ENCODE measurements at regions not wholly inside any gene's neighbourhood (a gene's known extent, or its start where the extent isn't known, plus 50 kb on each side); places are given as distances from the start of the nearest gene placed in this dataset.

DNA sequence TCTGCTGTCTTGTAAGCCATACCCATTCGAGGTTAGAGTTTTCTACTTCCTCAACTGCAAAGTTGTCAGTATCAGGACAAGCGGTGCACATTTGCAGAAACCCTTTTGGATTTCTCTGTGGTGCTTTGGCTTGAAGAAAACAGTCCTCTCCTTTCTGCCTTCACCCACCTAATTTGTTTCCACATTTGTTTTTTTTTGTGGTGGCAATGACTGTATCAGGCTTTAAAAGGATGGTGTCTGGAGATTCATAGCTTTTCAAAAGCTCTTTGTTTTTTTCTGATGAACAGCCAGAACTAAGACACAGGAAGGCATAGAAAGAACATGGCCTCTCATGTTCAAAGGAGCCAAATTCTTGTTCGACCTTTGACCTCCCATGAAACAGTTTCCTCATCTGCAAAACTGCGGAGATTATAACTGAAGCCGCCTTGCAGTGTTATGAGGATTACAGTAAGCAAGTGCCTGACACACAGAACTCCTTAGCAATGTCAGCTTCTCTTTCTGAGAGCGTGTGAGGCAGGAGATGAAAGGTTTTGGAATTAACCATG is 270.6 kb upstream of the TBX3 start:
- Histone ChIP-seq H3K36me3 (no peaks in the 10 kb centered on the region), H3K4me3 (replicated peaks in 1 of 3) (no peak overlapping the region), H3K4me1 (no peaks in the 10 kb centered on the region), H3K9me3 (no peaks in the 10 kb centered on the region), H3K27ac (no peak overlapping the region), H3K27me3 (no peaks in the 10 kb centered on the region)
- 88 to 89% methylated on average over 6 of the region's 6 CpGs for WGBS, 2 donors
- TF ChIP-seq, protein P1, sequence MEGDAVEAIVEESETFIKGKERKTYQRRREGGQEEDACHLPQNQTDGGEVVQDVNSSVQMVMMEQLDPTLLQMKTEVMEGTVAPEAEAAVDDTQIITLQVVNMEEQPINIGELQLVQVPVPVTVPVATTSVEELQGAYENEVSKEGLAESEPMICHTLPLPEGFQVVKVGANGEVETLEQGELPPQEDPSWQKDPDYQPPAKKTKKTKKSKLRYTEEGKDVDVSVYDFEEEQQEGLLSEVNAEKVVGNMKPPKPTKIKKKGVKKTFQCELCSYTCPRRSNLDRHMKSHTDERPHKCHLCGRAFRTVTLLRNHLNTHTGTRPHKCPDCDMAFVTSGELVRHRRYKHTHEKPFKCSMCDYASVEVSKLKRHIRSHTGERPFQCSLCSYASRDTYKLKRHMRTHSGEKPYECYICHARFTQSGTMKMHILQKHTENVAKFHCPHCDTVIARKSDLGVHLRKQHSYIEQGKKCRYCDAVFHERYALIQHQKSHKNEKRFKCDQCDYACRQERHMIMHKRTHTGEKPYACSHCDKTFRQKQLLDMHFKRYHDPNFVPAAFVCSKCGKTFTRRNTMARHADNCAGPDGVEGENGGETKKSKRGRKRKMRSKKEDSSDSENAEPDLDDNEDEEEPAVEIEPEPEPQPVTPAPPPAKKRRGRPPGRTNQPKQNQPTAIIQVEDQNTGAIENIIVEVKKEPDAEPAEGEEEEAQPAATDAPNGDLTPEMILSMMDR (IDR thresholded peaks at IDR 0.05): no peak
- TF ChIP-seq POLR2A (IDR thresholded peaks at IDR 0.05): no peak
- no peak for DNase-seq
- intact Hi-C loops (cut with DNase I): no loop called here

DNA sequence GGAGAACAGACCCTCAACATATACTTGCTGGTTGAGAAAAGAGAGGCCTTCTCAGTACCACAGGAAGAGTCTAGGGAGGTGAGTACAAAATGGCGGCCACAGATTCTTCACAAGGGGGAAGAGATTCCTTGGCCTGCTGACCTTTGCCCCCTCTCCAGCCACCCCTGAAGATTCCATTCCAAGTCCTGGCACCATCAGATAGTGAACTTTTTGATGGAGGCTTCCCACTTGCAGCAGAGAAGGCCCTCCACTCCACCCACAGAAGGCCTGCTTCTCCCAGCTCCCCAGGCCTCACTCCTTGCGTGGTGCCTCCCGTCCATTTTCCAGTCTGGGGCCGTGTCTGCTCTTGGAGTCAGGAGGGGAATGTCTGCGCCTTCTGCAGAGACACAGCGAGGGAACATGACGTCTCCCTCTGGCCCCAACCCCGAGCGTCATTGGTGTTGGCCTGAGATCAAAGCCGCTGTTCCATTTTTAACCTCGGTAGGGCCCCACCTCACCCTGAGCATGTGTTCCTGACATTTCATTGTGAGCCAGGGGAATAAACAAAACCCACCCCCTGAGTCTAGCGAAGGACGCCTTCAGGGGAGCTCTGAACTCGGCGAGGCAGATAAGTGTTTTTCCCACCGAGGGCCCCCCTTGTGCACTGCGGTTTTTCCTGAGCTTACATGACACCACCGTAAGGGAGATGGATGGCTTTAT is 268.7 kb upstream of the TBX3 start:
- H3K4me1 ChIP-seq: no peaks in the 10 kb centered on the region
- H3K36me3 ChIP-seq: no peaks in the 10 kb centered on the region
- no peak for DNase-seq
- H3K27ac ChIP-seq: no peak overlapping the region
- TF ChIP-seq POLR2A (IDR thresholded peaks at IDR 0.05): no peak
- TF ChIP-seq, protein P1 (IDR thresholded peaks at IDR 0.05): no peak
- no peaks in the 10 kb centered on the region for H3K9me3 ChIP-seq
- no peak overlapping the region for H3K4me3 ChIP-seq (replicated peaks in 1 of 3)
- H3K27me3 ChIP-seq: no peaks in the 10 kb centered on the region
- 72 to 89% methylated on average over 18 of the region's 18 CpGs for WGBS, 2 donors
- intact Hi-C loops (cut with DNase I): no loop called here

DNA sequence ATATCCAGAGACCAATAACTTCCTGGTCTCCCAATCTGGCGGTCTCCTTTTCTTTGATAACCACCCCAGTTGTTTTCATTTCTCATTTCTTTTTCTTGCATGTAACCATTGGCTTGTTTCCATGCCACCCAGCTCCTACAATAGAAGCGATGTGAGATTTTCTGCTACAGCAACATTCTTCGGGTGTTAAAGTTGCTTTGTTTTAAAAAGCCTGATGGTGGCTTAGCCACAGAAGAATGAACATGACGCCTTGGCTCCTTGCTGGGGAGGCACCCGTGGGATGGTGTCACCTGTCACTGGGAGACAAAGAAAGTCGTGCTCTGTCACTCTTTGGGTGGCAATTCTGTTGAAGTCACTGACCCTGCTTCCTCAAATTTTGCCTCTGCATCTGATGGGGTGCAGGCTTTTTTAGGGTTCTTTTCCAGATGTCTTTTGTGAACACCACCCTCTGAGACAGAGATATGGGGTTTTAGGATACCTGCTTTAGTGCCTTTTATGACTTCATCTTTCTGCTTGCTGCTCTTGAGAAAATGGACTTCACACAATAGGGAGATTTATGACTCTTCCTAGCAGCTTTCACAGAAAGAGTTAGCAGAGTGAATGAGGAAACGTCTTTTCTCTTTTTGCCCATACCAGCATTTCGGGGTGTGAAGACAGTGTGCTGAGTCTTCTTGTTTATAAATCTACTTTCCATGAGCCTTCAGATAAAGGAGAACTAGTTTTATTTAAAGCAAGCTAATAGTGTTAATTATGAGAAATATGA is 265.3 kb upstream of the TBX3 start:
- Histone ChIP-seq H3K27me3 (no peaks in the 10 kb centered on the region), H3K4me3 (replicated peaks in 1 of 3) (no peak overlapping the region), H3K4me1 (no peaks in the 10 kb centered on the region), H3K36me3 (no peaks in the 10 kb centered on the region), H3K9me3 (no peaks in the 10 kb centered on the region), H3K27ac (no peak overlapping the region)
- WGBS, 2 donors: 73 to 77% methylated on average over 8 of the region's 8 CpGs
- TF ChIP-seq, protein P1 (IDR thresholded peaks at IDR 0.05): no peak
- no peak for TF ChIP-seq POLR2A (IDR thresholded peaks at IDR 0.05)
- intact Hi-C loops (cut with DNase I): no loop called here
- no peak for DNase-seq

DNA sequence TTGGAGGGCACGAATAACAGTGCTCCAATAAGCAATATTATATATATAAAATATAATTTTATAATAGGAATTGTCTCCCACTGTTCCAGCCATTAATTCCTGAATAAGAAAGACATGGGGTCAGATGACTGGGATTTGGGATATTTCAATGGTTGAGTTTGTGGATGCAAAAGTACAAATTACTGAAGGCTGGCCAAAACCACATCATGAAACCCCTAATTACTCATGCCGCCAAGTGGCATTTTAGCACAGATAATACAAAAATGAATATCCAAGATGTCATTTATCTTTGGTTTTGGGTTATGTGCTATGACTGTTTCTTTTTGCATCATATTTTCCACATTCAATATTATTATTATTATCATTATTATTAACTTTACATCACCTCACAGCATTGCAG is 261.4 kb upstream of the TBX3 start:
- intact Hi-C loops (cut with DNase I): no loop called here
- TF ChIP-seq, protein P1 (IDR thresholded peaks at IDR 0.05): no peak
- no peak for TF ChIP-seq POLR2A (IDR thresholded peaks at IDR 0.05)
- Histone ChIP-seq H3K4me1 (no peaks in the 10 kb centered on the region), H3K27ac (no peak overlapping the region), H3K9me3 (no peaks in the 10 kb centered on the region), H3K4me3 (replicated peaks in 1 of 3) (no peak overlapping the region), H3K36me3 (no peaks in the 10 kb centered on the region), H3K27me3 (no peaks in the 10 kb centered on the region)
- no peak for DNase-seq
- WGBS, 2 donors: 93 to 98% methylated on average over 2 of the region's 2 CpGs

DNA sequence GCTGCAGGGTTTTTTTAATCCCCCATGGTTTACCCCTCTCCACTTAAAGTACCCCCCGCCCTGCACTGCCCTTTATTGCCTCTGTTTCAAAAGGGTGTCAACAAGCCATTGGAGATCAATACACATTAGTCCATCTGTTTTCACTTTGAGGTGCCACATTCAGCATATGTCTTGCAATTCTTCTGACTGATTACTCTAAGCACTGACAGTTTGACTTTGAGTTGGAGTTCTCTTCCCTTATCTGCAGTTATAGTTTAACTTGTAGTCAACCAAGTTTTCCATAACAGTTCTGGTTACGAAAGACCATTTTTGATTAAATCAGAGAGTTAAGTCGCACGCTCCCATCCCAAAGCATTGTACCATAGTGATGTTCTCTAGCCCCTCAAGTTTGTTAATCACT is 260.8 kb upstream of the TBX3 start:
- H3K36me3 ChIP-seq: no peaks in the 10 kb centered on the region
- H3K4me1 ChIP-seq: no peaks in the 10 kb centered on the region
- WGBS, 2 donors: 94 to 96% methylated on average over 4 of the region's 4 CpGs
- no peak overlapping the region for H3K27ac ChIP-seq
- no peaks in the 10 kb centered on the region for H3K9me3 ChIP-seq
- DNase-seq: no peak
- H3K4me3 ChIP-seq (replicated peaks in 1 of 3): no peak overlapping the region
- no peak for TF ChIP-seq POLR2A (IDR thresholded peaks at IDR 0.05)
- TF ChIP-seq, protein P1 (IDR thresholded peaks at IDR 0.05): no peak
- no peaks in the 10 kb centered on the region for H3K27me3 ChIP-seq
- intact Hi-C loops (cut with DNase I): no loop called here

Measured in thyroid gland (tissue), 4 donors.